ENCODE measurements at regions not wholly inside any gene's neighbourhood (a gene's known extent, or its start where the extent isn't known, plus 50 kb on each side); places are given as distances from the start of the nearest gene placed in this dataset.

- H3K9me3 ChIP-seq (ENCODE audit: control insufficient read depth, low read depth, low read length), result no peaks in the 10 kb centered on the region
- FAIRE-seq, result no peak
- dilution Hi-C loops (cut with MboI; ENCODE audit: extremely low pct_ligation_motif_present, low sequenced_read_pairs), result no loop called here
Observed at GRCh38 chr4:67218883-67219282, 326.4 kb downstream of the CENPC start.

GRCh38 chr4:67207941-67208441 lies 337.3 kb downstream of the CENPC start:
- Histone ChIP-seq H3K4me2 (ENCODE audit: control insufficient read depth, extremely low read depth, insufficient read depth, low read depth, low read length) (no peak overlapping the region), H3K4me3 (ENCODE audit: control insufficient read depth in 2 of 3, extremely low read depth in 1 of 3, insufficient read depth in 2 of 3, low read depth in 1 of 3, low read length in 3 of 3) (no peak overlapping the region), H3K27ac (ENCODE audit: control insufficient read depth, insufficient read depth, low read length) (no peak overlapping the region), H3K9me3 (ENCODE audit: control insufficient read depth, low read depth, low read length) (no peaks in the 10 kb centered on the region), H3K27me3 (ENCODE audit: control insufficient read depth, extremely low read depth, insufficient read depth, low read length) (no peaks in the 10 kb centered on the region), H3K9ac (ENCODE audit: control insufficient read depth, extremely low read depth, insufficient read depth, low read length) (no peak overlapping the region), H3K4me1 (ENCODE audit: control insufficient read depth, extremely low read depth, insufficient read depth, low read length) (no peaks in the 10 kb centered on the region), H2AFZ (ENCODE audit: control insufficient read depth, low read length) (no peak overlapping the region), H3K9me1 (ENCODE audit: control insufficient read depth, extremely low read depth, insufficient read depth, low read length) (no peaks in the 10 kb centered on the region), H3K36me3 (ENCODE audit: control insufficient read depth in 2 of 2, extremely low read depth in 1 of 2, insufficient read depth in 2 of 2, low read length in 2 of 2) (no peaks in the 10 kb centered on the region), H4K20me1 (ENCODE audit: control insufficient read depth, extremely low read depth, insufficient read depth, low read length) (no peaks in the 10 kb centered on the region), H3K79me2 (ENCODE audit: control insufficient read depth, insufficient read depth, low read length) (no peaks in the 10 kb centered on the region)
- DNase-seq (ENCODE audit: low read depth, low spot score) (no peak), FAIRE-seq (no peak)
- TF ChIP-seq CTCF (optimal IDR thresholded peaks at IDR 0.05 in 1 of 3, IDR thresholded peaks at IDR 0.05 in 1 of 3, conservative IDR thresholded peaks at IDR 0.05 in 1 of 3; ENCODE audit: extremely low read depth in 1 of 3, insufficient read depth in 2 of 3, low read length in 3 of 3), result no peak
- dilution Hi-C loops (cut with MboI; ENCODE audit: extremely low pct_ligation_motif_present, low sequenced_read_pairs), result no loop called here

More at GRCh38 chr4:67218883-67219282, 326.4 kb downstream of the CENPC start:
- TF ChIP-seq CTCF (optimal IDR thresholded peaks at IDR 0.05 in 1 of 3, IDR thresholded peaks at IDR 0.05 in 1 of 3, conservative IDR thresholded peaks at IDR 0.05 in 1 of 3; ENCODE audit: extremely low read depth in 1 of 3, insufficient read depth in 2 of 3, low read length in 3 of 3) (no peak), EZH2 (IDR thresholded peaks at IDR 0.05; ENCODE audit: low read length) (no peak)
- no peaks in the 10 kb centered on the region for H3K27me3 ChIP-seq (ENCODE audit: control insufficient read depth, extremely low read depth, insufficient read depth, low read length)
- no peak overlapping the region for H3K4me2 ChIP-seq (ENCODE audit: control insufficient read depth, extremely low read depth, insufficient read depth, low read depth, low read length)
- no peak overlapping the region for H3K4me3 ChIP-seq (ENCODE audit: control insufficient read depth in 2 of 3, extremely low read depth in 1 of 3, insufficient read depth in 2 of 3, low read depth in 1 of 3, low read length in 3 of 3)
- no peaks in the 10 kb centered on the region for H3K36me3 ChIP-seq (ENCODE audit: control insufficient read depth in 2 of 2, extremely low read depth in 1 of 2, insufficient read depth in 2 of 2, low read length in 2 of 2)
- H3K4me1 ChIP-seq (ENCODE audit: control insufficient read depth, extremely low read depth, insufficient read depth, low read length), result no peaks in the 10 kb centered on the region
- H4K20me1 ChIP-seq (ENCODE audit: control insufficient read depth, extremely low read depth, insufficient read depth, low read length), result no peaks in the 10 kb centered on the region
- no peak overlapping the region for H3K27ac ChIP-seq (ENCODE audit: control insufficient read depth, insufficient read depth, low read length)
- H3K79me2 ChIP-seq (ENCODE audit: control insufficient read depth, insufficient read depth, low read length), result no peaks in the 10 kb centered on the region
- no peaks in the 10 kb centered on the region for H3K9me1 ChIP-seq (ENCODE audit: control insufficient read depth, extremely low read depth, insufficient read depth, low read length)
- H2AFZ ChIP-seq (ENCODE audit: control insufficient read depth, low read length), result no peak overlapping the region
- no peak overlapping the region for H3K9ac ChIP-seq (ENCODE audit: control insufficient read depth, extremely low read depth, insufficient read depth, low read length)
- DNase-seq (ENCODE audit: low read depth, low spot score), result no peak

Data from keratinocyte (primary cell).